ENCODE measurements at regions not wholly inside any gene's neighbourhood (a gene's known extent, or its start where the extent isn't known, plus 50 kb on each side); places are given as distances from the start of the nearest gene placed in this dataset.

DNA sequence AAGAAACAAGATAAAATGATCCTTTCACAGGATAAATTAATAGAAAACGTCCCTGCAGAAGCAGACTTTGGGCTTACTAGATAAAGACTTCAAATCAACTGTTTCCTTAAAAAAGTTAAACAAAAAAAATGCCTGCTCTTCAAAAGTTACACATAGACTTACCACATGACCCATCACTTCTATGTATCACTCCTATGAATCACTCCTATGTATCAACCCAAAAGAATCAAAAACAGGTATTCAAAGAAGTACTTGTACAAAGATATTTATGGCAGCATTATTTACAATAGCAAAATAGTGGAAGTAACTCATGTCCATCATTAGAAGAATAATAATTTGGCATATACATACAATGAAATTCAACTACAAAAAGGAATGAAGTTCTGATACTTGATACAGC is 56.3 kb upstream of the PRDM9 start:
- no peaks in the 10 kb centered on the region for H3K4me1 ChIP-seq
- H3K36me3 ChIP-seq: no peaks in the 10 kb centered on the region
- no peaks in the 10 kb centered on the region for H3K27me3 ChIP-seq
- DNase-seq (ENCODE audit: low spot score in 2 of 2): no peak
- no peaks in the 10 kb centered on the region for H3K9me3 ChIP-seq
- no peak for TF ChIP-seq EP300 (IDR thresholded peaks at IDR 0.05)
- no peak for TF ChIP-seq POLR2A (IDR thresholded peaks at IDR 0.05)
- no peak for TF ChIP-seq CTCF (IDR thresholded peaks at IDR 0.05)
- no peak overlapping the region for H3K4me3 ChIP-seq
- no peak overlapping the region for H3K27ac ChIP-seq
- 18 to 34% methylated on average over 1 of the region's 1 CpG for whole genome bisulfite sequencing, 2 donors

DNA sequence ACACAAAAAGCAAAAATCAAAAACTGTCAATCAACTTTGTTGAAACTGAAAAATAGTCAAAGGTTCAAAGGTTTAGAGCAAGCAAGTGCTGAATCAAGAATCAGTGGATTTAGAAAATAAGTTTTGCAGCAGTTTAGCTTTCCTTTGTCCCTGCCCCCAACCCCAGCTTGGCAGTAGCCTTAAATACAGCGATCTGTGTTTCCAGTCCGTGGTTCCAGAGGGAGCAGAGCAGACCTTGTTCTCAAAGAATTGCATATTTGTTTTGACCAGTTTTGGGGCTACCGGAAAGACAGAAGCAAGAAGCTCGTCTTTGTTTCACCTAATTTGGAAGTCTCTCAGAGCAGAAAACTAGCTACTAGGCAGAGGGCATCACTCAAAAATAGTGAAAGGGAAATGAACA is 57.2 kb upstream of the PRDM9 start:
- no peaks in the 10 kb centered on the region for H3K9me3 ChIP-seq
- WGBS, 2 donors: 20 to 21% methylated on average over 4 of the region's 4 CpGs
- DNase-seq (ENCODE audit: low spot score in 2 of 2): no peak
- no peaks in the 10 kb centered on the region for H3K4me1 ChIP-seq
- H3K4me3 ChIP-seq: no peak overlapping the region
- no peaks in the 10 kb centered on the region for H3K36me3 ChIP-seq
- H3K27ac ChIP-seq: no peak overlapping the region
- H3K27me3 ChIP-seq: no peaks in the 10 kb centered on the region
- no peak for TF ChIP-seq POLR2A (IDR thresholded peaks at IDR 0.05)
- TF ChIP-seq EP300 (IDR thresholded peaks at IDR 0.05): no peak
- TF ChIP-seq CTCF (IDR thresholded peaks at IDR 0.05): no peak

DNA sequence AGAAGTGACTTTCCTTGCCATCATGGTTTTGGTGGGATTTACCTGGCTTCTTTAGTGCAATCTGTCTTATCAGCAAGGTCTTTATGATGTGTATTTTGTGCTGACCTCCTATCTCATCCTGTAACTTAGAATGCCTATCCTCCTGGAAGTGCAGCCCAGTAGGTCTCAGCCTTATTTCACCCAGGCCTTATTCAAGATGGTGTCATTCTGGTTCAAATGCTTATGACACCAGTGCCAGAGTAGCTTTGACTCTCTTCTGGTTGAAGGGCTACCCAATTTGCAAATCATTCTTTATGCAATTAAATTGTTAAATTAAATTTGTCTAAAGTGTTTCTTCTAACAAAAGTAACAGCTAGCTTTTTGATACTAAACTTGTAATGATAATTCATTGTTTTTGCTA is 58.8 kb upstream of the PRDM9 start:
- H3K4me1 ChIP-seq: no peaks in the 10 kb centered on the region
- H3K4me3 ChIP-seq: no peak overlapping the region
- H3K27me3 ChIP-seq: no peaks in the 10 kb centered on the region
- TF ChIP-seq CTCF (IDR thresholded peaks at IDR 0.05) (no peak), EP300 (IDR thresholded peaks at IDR 0.05) (no peak)
- DNase-seq (ENCODE audit: low spot score in 2 of 2): no peak
- no peaks in the 10 kb centered on the region for H3K9me3 ChIP-seq
- no peaks in the 10 kb centered on the region for H3K36me3 ChIP-seq
- no peak overlapping the region for H3K27ac ChIP-seq

DNA sequence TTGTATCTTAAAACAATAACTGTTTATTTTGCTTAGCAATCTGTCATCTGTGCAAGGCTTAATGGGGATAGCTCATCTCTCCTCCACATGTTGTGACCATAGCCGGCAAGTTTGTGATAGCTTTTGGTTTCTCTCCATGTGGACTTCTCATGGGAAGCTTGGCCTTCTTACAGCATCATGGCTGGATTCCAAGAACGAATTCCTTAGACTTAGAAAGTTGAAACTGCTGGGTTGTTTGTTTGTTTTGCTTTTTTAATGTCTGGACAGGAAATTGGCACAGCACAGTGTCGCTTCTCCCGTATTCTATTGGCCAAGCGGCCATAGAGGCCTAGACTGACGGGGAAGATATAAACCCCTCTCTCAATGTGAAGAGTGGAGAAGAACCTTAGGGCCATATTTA is 61.0 kb upstream of the PRDM9 start:
- Histone ChIP-seq H3K36me3 (no peaks in the 10 kb centered on the region), H3K4me3 (no peak overlapping the region), H3K9me3 (peaks cover 0 to 3% (median 0%) of the 10 kb centered on the region in 4 donors), H3K27ac (no peak overlapping the region), H3K27me3 (no peaks in the 10 kb centered on the region), H3K4me1 (no peaks in the 10 kb centered on the region)
- no peak for TF ChIP-seq CTCF (IDR thresholded peaks at IDR 0.05)
- no peak for TF ChIP-seq EP300 (IDR thresholded peaks at IDR 0.05)
- TF ChIP-seq POLR2A (IDR thresholded peaks at IDR 0.05): no peak
- WGBS, 2 donors: 44% methylated on average over 6 of the region's 6 CpGs
- DNase-seq (ENCODE audit: low spot score in 2 of 2): no peak

- DNase-seq (ENCODE audit: low spot score in 2 of 2): no peak
- Histone ChIP-seq H3K36me3 (no peaks in the 10 kb centered on the region), H3K4me3 (no peak overlapping the region), H3K27ac (no peak overlapping the region), H3K27me3 (no peaks in the 10 kb centered on the region), H3K9me3 (peaks cover 0 to 3% (median 0%) of the 10 kb centered on the region in 4 donors), H3K4me1 (no peaks in the 10 kb centered on the region)
- 63 to 66% methylated on average over 1 of the region's 1 CpG for WGBS, 2 donors
- TF ChIP-seq POLR2A (IDR thresholded peaks at IDR 0.05) (no peak), EP300 (IDR thresholded peaks at IDR 0.05) (no peak), CTCF (IDR thresholded peaks at IDR 0.05) (no peak)
Observed at GRCh38 chr5:23445573-23445972, 61.8 kb upstream of the PRDM9 start.
